ENCODE measurements at regions not wholly inside any gene's neighbourhood (a gene's known extent, or its start where the extent isn't known, plus 50 kb on each side); places are given as distances from the start of the nearest gene placed in this dataset.

DNA sequence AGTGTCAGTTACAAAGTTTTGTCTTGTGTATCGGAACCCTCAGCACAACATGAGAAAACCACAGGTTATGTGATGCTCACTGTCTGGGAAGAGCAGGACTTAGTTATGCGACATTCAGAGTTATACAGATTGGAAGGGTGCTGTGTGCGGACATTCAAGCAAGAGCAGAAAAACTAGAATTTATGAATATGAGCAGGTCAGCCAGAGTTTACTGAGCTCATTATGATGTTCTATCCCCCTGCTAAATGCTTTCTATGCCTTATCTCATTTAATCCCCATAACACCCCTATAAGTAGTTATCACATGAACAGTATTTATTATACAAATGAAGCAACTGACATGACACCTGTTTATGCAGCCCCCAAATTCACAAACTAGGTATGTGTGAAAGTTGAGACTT lies 1083.2 kb downstream of the FLRT2 start:
- DNase-seq (ENCODE audit: low read depth), result no peak

DNA sequence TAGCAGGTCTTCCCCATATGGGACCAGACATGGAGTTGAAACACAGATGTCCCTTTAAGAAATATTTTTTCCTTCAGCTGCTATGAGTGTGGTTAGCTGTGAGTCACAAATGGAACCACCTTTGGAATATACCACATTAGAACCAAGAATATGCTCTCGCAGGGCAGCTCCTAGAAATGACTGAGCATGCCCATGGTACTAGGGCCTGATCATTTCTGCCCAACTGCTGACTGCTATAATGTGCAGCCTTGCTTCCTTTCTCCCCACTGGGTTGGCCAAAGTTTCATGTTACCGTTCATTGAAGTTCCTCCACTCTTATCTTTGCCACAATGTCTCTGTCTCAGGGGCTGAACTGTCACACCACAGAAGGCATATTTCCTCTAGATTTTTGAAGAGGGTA lies 1074.6 kb downstream of the FLRT2 start:
- no peak for DNase-seq (ENCODE audit: low read depth)

DNA sequence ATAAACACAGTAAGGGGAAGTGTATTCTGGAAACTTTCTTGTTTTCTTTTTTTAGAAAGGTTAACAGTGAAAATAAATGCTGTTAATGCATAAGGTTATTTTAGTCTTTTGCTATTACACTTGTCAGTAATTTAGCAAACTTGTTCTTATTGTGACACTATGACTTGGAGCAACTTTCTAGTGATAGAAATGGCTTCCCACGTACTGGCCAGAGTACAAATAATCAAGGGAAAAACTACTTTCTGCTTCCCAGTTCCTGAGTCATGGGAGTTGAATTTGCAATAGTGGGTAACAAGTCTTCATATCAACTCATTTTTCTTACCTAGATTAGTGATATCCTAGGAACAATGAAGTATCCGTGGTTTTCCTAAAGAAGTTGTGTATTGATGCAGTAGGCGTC lies 1072.3 kb downstream of the FLRT2 start:
- no peak for DNase-seq (ENCODE audit: low read depth)

DNA sequence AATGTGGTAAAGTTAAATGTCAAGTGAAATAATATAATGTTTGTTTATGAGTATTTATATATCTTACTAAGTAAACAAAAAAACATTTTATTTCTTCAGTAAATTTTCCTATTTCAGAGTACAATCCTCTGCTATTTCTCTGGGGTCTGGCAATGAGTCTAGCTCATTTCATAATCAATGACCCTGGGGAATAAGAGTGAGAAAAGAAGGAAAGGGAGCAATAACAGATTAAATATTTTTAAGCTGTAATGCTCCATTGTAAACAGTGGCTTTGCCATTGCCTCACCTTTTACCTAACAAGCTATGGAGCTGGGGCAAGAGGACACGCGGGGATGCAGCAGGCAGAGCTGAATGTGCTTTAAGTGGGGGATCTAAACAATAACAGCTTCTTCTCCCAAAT lies 1071.9 kb downstream of the FLRT2 start:
- no peak for DNase-seq (ENCODE audit: low read depth)

DNA sequence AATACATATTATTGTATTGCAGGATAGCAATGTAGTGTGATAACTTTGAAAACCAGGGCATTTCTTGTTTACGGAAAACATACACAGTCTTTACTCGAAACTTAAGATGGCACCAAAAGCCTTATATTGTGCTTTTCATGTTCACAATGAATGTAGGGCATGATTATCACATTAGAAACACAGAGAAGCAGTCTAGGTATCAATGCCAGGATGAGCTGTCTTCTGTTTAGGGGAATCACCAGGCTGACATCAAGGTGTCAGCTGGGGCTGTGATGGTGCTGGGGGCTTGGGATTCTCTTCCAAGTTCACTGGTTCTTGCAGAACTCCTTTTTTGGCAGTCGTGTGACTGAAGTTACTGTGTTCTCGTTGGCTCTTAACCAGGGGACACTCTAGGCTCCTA lies 1067.3 kb downstream of the FLRT2 start:
- DNase-seq (ENCODE audit: low read depth), result no peak

DNA sequence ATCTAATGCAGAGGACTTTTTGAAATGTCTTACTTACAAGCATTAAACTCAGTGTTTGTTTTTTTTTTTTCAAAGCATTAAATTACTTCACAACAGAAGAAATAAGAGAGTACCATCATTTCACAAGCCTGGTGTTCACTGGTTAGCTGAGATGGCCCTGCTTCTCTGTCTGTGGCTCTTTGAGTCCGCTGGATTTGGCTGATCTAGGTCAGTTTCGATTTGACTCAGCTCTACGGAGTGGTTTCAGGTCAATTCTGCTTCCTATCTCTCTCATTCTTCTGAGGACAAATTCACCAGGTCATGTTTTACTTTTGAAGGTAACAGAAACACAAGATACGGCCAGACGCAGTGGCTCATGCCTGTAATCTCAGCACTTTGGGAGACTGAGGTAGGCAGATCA lies 1066.1 kb downstream of the FLRT2 start:
- no peak for DNase-seq (ENCODE audit: low read depth)

DNA sequence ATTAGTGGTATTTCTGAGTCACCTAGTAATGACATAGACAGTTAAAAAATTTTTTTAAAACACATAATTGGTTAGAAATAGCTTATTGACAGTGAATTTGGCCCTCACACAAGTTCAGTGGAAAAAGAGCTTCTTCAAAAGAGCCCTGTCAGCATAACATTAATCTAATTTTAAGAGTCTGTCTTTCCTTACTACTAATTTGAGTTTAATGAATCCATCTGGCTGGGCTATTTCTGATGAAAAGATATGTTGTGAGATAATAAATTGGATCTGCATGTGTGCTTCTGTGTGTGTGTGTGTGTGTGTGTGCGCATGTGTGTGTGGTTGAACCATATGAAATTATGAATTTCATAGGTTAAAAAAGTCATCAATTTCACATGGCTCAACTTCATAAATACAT lies 1045.2 kb downstream of the FLRT2 start:
- DNase-seq (ENCODE audit: low read depth), result no peak

DNA sequence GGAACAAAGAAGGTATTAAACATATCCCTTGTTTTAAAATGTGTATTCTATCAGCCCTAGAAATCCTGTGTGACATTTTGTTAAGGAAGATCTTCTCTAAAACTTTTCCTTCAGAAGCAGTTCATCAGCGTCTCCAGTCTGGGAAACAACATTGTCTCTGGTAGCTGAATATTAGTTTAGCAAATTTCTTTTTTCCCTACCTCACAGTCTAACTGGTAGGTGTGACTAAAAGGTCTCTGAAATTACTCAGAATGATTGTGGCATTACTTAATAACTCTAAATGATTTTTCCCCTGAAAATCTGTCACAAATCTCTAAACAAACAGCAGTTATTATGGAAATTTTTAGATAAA lies 1044.8 kb downstream of the FLRT2 start:
- no peak for DNase-seq (ENCODE audit: low read depth)

DNA sequence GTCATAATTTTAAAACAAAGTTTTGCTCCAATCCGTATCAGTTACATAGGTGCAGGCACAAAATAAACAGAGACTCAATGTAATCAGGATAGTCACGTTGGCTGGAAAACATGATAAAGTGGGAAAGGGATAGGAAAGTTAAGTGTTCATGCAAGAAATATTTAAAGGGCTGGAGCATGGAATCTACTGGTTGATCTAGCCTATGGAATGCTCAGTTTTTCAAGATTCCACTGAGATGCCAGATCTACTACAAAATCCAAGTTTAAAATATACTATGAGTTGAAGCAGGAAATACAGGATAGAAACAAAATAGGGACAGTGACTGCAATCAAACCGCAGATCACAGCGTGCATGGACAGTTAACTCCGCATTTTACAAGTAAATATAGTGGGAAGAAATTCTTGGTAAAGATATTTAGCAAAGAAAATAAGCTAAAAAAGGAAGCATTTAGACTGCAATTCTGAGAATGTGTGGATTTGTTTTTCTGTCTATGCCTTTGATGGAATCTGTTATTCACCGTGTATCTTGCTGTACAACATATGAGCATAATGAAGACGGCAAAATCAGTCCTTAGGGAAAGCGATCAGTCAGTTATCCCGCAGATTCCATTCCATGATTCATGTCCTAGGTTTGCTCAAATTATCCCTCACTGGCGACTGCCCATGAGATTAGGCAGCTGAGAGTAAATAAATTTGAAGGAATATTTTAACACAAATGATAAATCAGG lies 1044.3 kb downstream of the FLRT2 start:
- no peak for DNase-seq (ENCODE audit: low read depth)

DNA sequence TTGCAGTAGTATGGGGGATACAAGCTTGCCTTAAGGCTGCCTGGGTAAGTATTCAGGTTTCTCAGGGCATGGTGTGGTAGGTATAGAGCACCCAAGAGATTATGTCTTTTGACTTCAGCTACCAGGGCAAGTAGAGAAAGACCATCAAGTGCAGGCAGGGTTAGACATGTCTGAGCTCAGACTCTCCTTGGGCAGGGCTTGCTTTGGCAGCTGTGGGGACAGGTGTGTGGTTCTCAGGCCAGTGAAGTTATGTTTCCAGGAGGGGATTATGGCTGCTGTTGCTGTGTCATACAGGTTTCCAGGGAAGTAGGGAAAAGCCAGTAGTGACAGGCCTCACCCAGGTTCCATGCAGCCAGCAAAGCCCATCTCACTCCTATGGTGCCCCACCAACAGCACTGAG lies 1040.4 kb downstream of the FLRT2 start:
- no peak for DNase-seq (ENCODE audit: low read depth)

DNA sequence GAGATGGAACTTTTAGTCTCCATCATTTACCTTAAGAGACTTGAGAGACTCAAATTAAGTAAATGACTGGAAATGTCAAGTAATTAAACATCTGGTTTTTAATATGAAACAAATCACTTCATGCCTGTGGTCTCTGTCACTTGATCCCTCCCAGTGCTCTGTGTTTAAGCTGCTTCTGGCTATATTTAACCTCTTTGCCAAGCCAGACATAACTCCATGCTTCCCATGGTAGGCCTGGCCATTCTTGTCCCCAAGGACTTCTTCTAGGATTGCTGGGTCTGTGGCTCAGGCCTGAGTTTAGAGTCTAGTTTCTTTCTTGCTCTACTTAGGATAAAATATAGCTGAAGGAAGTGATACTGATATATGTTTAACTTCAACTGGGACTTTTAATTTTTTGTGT lies 1013.6 kb downstream of the FLRT2 start:
- DNase-seq (ENCODE audit: low read depth), result no peak

DNA sequence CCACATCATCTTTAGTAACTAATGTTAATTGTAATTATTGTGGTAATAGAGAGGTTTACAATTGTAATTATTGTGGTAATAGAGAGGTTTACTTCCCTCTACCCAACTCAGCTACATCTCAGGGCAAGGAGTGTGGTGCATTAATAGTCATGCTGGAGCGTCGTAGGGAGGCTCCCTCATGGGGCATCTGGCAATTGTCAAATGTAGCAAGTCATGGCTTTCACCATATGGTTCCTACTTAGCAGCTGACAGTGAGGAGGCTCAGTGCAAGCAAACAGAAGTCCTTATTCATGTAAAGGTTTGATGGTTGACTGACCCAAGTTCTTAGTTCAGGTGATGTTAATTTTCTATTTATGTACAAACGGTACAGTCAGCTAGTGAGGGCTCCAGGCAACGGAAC lies 1012.0 kb downstream of the FLRT2 start:
- no peak for DNase-seq (ENCODE audit: low read depth)

DNA sequence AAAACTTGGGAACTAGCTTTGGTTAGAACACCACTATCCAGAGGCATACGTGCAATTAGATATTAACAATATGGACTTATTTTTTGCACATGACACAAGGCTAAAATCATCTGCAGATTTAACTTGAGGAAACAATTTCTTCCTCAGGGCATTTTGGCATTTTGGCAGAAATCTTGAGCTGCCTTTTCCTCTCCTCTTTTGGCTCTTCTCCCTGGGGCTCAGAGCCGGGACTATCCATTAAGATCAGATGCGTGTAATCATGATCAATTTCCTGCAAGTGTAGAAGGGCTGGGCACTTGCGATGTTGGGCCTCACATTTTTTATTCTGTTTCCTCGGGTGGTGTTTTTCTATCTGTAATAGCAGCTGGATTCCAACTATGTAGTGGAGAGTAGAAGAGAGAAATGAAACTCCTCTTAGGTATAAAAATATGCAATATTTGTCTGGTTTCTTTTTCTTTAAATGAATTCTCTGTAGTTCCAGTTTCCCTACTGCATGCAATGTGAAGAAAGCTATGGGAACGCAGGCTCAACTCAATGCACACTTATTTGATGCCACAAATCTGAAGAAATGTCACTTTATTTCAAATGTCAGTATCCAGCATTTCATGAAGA lies 1010.8 kb downstream of the FLRT2 start:
- no peak for DNase-seq (ENCODE audit: low read depth)

DNA sequence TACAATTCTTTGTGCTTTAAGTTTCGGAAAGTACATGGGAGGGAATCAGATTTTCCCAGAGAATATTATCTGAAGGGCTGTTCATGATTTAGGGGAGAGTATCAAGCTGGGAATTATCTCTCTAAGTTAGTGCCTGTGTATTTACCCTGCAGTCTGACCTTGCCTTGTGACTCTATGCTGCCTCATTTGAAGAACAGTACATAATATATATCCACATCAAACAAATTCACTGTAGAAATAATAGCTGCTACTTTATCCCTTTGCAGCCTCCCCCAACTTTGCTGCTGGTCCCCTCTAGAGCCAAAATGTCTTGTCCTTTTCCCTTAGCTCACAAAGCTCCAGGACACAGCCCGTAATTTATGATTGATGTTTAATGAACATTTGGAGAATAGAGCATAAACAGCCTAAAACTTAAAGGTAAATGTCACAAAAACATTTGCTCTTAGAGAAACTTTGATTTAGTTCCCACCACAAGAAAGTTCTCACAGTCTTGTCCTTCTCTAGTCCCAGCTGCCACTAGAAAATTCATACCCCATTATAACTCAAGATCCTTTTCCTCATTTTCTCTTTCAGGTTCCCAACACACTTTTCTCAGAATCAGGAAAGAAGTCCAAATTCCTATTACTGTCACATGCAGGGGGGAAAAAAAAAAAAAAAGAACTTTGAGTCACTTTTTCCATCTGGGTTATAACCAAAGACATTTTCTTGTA lies 1009.6 kb downstream of the FLRT2 start:
- no peak for DNase-seq (ENCODE audit: low read depth)

DNA sequence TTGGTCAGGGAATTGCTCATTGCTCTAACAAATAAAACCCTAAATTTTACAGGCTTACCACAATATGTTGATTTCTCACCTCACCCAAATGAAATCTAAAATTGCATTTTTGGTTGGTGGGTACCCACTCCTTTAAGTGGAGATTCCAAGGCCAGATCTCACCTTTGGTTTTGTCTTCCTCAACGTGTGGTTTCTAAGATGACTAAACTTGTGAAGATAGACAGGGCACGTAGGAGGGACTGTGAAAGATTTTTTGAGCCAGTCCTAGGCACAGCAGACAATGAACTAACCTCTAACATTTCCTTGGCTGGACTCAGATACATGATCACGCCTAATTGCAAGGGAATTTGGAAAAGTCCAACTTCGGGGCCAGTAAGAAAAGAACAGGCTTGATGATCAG lies 1003.9 kb downstream of the FLRT2 start:
- no peak for DNase-seq (ENCODE audit: low read depth)

DNA sequence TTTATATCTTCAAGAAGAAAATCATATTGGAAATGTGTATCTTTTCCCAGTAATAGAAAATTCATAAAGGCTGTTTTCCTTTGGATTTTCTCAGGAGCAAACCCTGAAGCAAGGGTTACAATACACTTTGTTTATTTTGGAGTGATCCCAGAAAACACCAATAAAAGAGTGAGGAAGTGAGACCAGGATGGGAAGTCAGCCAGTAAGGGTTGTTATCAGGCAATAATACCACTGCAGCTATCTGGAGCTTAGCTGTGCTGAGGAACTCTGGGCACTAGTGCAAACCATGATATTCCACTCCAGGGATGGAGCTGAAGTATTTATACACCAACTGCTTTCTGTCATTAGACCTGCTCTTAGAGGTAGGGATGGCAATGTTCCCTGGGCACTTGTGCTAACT lies 1002.3 kb downstream of the FLRT2 start:
- DNase-seq (ENCODE audit: low read depth), result no peak

DNA sequence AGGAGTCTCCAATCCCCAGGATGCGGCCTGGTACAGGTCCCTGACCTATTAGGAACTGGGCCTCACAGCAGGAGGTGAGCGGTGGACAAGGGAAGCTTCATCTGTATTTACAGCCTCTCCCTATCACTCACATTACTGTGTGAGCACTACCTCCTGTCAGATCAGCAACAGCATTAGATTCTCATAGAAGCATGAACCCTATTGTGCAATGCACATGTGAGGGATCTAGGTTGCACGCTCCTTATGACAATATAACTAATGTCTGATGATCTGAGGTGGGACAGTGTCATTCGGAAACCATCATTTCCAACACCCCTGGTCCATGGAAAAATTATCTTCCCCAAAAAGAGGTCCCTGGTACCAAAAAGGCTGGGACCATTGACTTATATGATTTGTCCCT lies 1000.5 kb downstream of the FLRT2 start:
- no peak for DNase-seq (ENCODE audit: low read depth)

DNA sequence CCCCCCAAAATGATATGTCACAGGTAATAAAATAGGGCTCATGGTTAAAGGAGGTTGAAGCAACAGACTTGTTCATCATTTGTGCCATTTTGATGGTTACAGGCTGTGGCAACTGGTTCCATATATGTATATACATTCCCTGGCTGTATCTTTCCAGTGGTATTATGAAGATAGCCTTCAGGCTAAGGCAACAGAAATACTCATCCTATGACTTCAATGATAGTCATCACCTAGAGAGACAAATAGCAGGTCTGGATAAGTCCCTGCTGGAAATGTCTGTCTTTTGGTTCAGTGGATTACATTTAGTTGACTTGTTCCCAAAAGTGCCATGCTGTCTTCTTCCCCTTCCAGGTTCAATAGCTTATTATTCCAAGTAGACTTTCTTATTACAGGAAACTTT lies 997.4 kb downstream of the FLRT2 start:
- no peak for DNase-seq (ENCODE audit: low read depth)

DNA sequence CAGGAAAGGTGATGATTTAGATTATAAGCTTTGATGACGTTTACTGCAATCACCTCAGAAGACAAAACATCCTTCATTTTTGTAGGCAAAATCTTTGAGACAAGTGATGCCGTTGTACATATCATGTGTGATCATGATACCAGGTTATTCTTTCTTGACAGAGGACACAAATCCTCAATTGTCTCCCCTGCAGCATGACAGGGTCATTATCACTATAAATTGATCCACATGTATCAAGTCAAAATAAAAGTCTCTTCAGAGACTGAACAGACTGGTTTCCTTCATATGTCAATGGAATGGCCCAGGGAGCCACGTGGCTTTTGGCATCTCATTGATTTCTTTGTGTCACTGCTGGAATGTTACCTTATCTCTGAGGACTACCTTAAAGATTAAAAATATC lies 995.7 kb downstream of the FLRT2 start:
- no peak for DNase-seq (ENCODE audit: low read depth)

DNA sequence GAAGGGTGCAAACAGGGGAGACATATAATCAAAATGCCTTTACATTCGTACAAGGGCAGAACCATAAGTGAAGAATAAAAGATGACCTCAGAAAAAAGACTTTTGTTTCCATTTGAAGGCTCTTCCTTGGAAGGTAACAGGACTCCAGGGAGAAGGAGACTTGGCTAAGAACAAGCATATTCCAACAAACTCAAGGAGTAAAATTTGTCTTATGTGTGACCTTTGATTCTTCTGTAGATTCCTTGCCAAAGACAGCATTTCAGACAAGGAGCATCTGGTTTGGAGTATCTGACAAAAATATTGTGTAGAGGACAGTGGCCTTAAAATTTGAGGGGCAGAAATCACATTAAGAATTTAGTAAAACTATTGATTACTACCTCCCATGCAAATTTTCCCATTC lies 991.9 kb downstream of the FLRT2 start:
- DNase-seq (ENCODE audit: low read depth), result no peak

DNA sequence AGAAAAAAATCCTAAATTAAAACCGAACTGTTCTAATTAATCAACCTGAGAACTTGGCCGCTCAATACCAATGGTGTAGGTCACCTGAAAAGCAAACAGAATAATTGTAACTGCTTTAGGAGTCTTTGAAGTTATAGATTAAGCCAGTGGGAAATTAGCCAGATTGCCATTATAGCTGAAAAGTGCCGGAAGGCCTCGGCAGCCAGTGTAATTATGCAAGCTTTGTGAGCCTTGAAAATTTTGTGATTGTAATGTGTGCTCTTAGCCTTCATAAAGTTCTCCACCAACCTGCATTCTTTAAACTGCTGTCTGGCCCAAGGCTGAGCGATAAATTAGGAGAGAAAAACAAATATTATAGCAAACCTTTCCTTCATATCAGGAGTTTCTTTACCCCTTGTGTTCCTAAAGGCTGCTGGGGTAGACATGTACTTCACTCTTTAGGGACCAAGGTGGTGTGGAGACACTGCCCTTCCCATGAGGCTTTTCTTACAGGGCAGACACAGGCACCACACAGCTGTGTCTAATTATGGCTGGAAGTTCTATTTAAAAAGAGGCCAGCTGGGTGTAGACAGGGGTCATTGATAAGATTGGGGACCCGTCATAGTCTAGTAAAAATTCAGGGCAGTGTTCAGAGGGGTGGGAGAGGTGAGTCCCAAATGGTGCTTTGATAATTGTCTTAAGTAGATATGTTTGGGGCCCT lies 991.2 kb downstream of the FLRT2 start:
- no peak for DNase-seq (ENCODE audit: low read depth)

DNA sequence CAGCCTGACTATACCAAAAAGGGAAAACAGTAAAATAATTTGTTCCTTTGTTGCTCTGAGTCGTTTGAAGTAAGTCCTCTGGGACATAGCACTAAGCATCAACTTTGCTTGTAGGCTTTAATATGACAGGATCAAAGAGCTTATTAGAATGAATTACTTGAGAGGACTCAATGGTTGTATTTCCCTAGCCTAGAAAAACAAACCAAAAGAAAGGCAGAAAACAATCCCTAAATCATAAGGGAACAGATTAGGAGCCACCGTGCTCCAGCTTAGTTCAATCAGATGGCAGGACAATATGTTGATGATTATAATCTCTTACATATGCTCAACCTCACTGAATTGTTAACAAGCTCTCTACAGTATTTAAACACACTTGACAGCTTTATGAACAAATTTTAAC lies 988.4 kb downstream of the FLRT2 start:
- DNase-seq (ENCODE audit: low read depth), result no peak

DNA sequence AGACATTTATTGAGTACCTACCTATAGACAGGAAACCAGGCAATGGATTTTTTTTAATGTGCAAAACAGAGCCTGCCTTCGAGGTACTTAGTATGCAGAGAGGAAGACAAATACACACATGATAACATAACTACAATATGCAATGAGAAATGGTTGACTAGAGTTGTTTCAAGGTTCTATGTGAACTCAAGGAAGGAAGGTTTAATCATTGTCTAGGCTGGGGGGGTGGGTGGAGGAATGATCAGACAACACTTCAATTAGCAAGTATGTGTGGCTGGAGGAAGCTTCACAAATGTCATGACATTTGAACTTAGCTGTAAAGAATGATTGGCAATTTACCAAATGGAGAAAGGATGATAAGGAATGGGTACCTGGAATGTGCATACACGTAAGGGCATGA lies 985.3 kb downstream of the FLRT2 start:
- DNase-seq (ENCODE audit: low read depth), result no peak

All from stimulated activated CD8-positive, alpha-beta memory T cell treated with anti-CD3 and anti-CD28 coated beads, Interleukin-12 subunit alpha, Interleukin-12 subunit beta, amount 100 ng/mL, for 4 hours (primary cell).